K562 (cell line): ENCODE measurements at regions not wholly inside any gene's neighbourhood (a gene's known extent, or its start where the extent isn't known, plus 50 kb on each side); places are given as distances from the start of the nearest gene placed in this dataset.

ENCODE experiments used
- ATAC-seq: fragments of 200-7000 bp; cut with Tn5 transposase; 3 replicates; pipeline ENCODE4 v1.9.1; 2020; ENCODE audit warnings: moderate library complexity
- BruUV-seq: library from RNA; stranded (reverse); fragments of 400-500 nt; replicated peaks from 2 replicates; lab custom pipeline; 2021; lab: Mats Ljungman, UMichigan
- CTCF ChIA-PET: fragments of 300-600 bp; formaldehyde crosslinking; extraction: SDS; loops from one replicate; lab custom pipeline; 2021; ENCODE audit warnings: low intra/inter-chr PET ratio; lab: Yijun Ruan, JAX
- POLR2A ChIA-PET: fragments of 300-600, 350-650 bp; sonication (Branson Sonifier 250); formaldehyde crosslinking; extraction: SDS; loops from one replicate; lab custom pipeline; 2021; ENCODE audit warnings: antibody characterized with exemption, inconsistent platforms; lab: Yijun Ruan, JAX
- DNase-seq, 4 experiments: peaks; one replicate each; pipeline versions ENCODE4 v3.0.0 to v3.0.0-alpha.2; 2011 to 2018; ENCODE audit warnings: low spot score in 3 of 4, mixed read lengths in 3 of 4; ENCODE audit errors: extremely low read depth in 1 of 4
- FAIRE-seq: peaks from 2 replicates; lab custom pipeline; 2011; peaks lifted over from hg19 to GRCh38; lab: Jason Lieb, UNC
- H2AFZ ChIP-seq: 2 replicates; pipeline ENCODE4 v1.6.0; 2011; ENCODE audit warnings: low read depth, low read length, control low read depth, inconsistent platforms
- H3K27ac ChIP-seq: fragments of 200-600 bp; 3 replicates; pipeline ENCODE4 v1.8.0; 2011; ENCODE audit warnings: low read depth, mild to moderate bottlenecking, control low read depth, inconsistent platforms, low read length, moderate library complexity, mixed read lengths; ENCODE audit errors: extremely low read depth
- H3K27me3 ChIP-seq, 2 experiments: fragments of 300-600 bp in 1 of 2; 2 replicates in 1 of 2; 3 replicates in 1 of 2; pipeline versions ENCODE4 v1.6.0 to v1.8.0; 2011; ENCODE audit warnings: inconsistent platforms in 2 of 2, low read length in 2 of 2, mild to moderate bottlenecking in 1 of 2, mixed read lengths in 1 of 2, moderate library complexity in 1 of 2; ENCODE audit not compliant: control insufficient read depth in 2 of 2, insufficient read depth in 2 of 2
- H3K36me3 ChIP-seq: fragments of 300-600 bp; 3 replicates; pipeline ENCODE4 v1.8.0; 2011; ENCODE audit warnings: mild to moderate bottlenecking, low read length, inconsistent platforms; ENCODE audit not compliant: control insufficient read depth, insufficient read depth
- H3K4me1 ChIP-seq, 2 experiments: fragments of 200-600 bp in 1 of 2; replicated peaks in 1 of 2; 2 replicates in 1 of 2; 3 replicates in 1 of 2; pipeline versions ENCODE4 v1.5.1 to v1.8.0; 2011; ENCODE audit warnings: inconsistent platforms in 2 of 2, low read length in 2 of 2, mild to moderate bottlenecking in 1 of 2, mixed read lengths in 1 of 2, moderate library complexity in 1 of 2; ENCODE audit not compliant: control insufficient read depth in 2 of 2, insufficient read depth in 2 of 2
- H3K4me2 ChIP-seq: 2 replicates; pipeline ENCODE4 v1.6.1; 2011; ENCODE audit warnings: low read length, control low read depth, inconsistent platforms, mixed read lengths; ENCODE audit not compliant: insufficient read depth
- H3K4me3 ChIP-seq: fragments of 200-600 bp; sonication (generic), shearing (Covaris generic); 2 replicates; pipeline ENCODE4 v1.5.1; 2016; ENCODE audit warnings: control low read depth, inconsistent platforms
- H3K79me2 ChIP-seq: fragments of 200-600 bp; 3 replicates; pipeline ENCODE4 v1.8.0; 2011; ENCODE audit warnings: low read length, inconsistent platforms; ENCODE audit not compliant: control insufficient read depth, insufficient read depth
- H3K9ac ChIP-seq, 2 experiments: 2 replicates each; pipeline versions ENCODE4 v1.6.0 to v1.6.1; 2011; ENCODE audit warnings: low read depth in 2 of 2, low read length in 2 of 2, control low read depth in 1 of 2, inconsistent platforms in 1 of 2, mild to moderate bottlenecking in 1 of 2, mixed read lengths in 1 of 2; ENCODE audit not compliant: insufficient read depth in 1 of 2
- H3K9me1 ChIP-seq: one replicate; pipeline ENCODE4 v1.6.0; 2011; ENCODE audit warnings: inconsistent platforms, mild to moderate bottlenecking, low read length, moderate library complexity; ENCODE audit not compliant: control insufficient read depth, insufficient read depth
- H3K9me3 ChIP-seq: replicated peaks from 2 replicates; pipeline ENCODE4 v1.5.1; 2011; ENCODE audit warnings: low read depth, low read length, inconsistent platforms; ENCODE audit not compliant: control insufficient read depth, insufficient read depth
- H4K20me1 ChIP-seq: replicated peaks from 2 replicates; pipeline ENCODE4 v1.6.1; 2011; ENCODE audit warnings: low read length, inconsistent platforms, mixed read lengths; ENCODE audit not compliant: control insufficient read depth, insufficient read depth
- C11orf30 ChIP-seq: fragments of 450-650 bp; IDR thresholded peaks from 2 replicates; pipeline ENCODE4 v1.6.1; 2016; ENCODE audit warnings: low read depth, mild to moderate bottlenecking
- CTBP1 ChIP-seq: fragments of 450-650 bp; IDR thresholded peaks from 2 replicates; pipeline ENCODE4 v1.6.1; 2016; ENCODE audit warnings: borderline replicate concordance
- FOXM1 ChIP-seq, 2 experiments: fragments of 450-650 bp in 1 of 2; sonication (generic) in 1 of 2; formaldehyde crosslinking in 1 of 2; IDR thresholded peaks; 2 replicates each; pipeline versions ENCODE4 v1.6.1 to v1.9.0; 2017 to 2022; ENCODE audit warnings: low read depth in 2 of 2, mild to moderate bottlenecking in 2 of 2, missing genetic modification reagents in 1 of 2, moderate library complexity in 1 of 2
- GTF2E2 ChIP-seq: fragments of 200-800 bp; sonication (Bioruptor generic); IDR thresholded peaks from 2 replicates; pipeline ENCODE4 v1.6.1; 2016; ENCODE audit warnings: missing genetic modification characterization, missing compliant biosample characterization
- HNRNPLL ChIP-seq: fragments of 200-400 bp; formaldehyde crosslinking; IDR thresholded peaks from 2 replicates; pipeline ENCODE4 v1.6.1; 2017; ENCODE audit warnings: low read length, low read depth, mild to moderate bottlenecking; ENCODE audit not compliant: poor library complexity, severe bottlenecking
- HOXB6 ChIP-seq: fragments of 250-450 bp; sonication (Bioruptor Pico); IDR thresholded peaks from 2 replicates; pipeline ENCODE4 v1.5.1; 2022; ENCODE audit warnings: mild to moderate bottlenecking, borderline replicate concordance
- MAFK ChIP-seq: IDR thresholded peaks from 2 replicates; pipeline ENCODE4 v1.6.1; 2011; ENCODE audit warnings: low read length, improper control_type of control experiment
- NCOA1 ChIP-seq: fragments of 450-650 bp; IDR thresholded peaks from 2 replicates; pipeline ENCODE4 v1.6.1; 2016; ENCODE audit warnings: low read depth
- PRDM10 ChIP-seq: fragments of 450-650 bp; IDR thresholded peaks from 2 replicates; pipeline ENCODE4 v1.6.1; 2018; ENCODE audit not compliant: partially characterized antibody
- PTRF ChIP-seq: fragments of 450-650 bp; IDR thresholded peaks from 2 replicates; pipeline ENCODE4 v1.6.1; 2016; ENCODE audit warnings: mild to moderate bottlenecking, missing genetic modification characterization, missing compliant biosample characterization
- STAT5B ChIP-seq: fragments of 250-450 bp; sonication (Bioruptor Pico); IDR thresholded peaks from 2 replicates; pipeline ENCODE4 v1.8.0; 2021; ENCODE audit warnings: mild to moderate bottlenecking, inconsistent platforms
- THAP7 ChIP-seq: fragments of 250-450 bp; sonication (Bioruptor Pico); IDR thresholded peaks from 2 replicates; pipeline ENCODE4 v1.5.0; 2021
- ZNF217 ChIP-seq: sonication (generic); formaldehyde crosslinking; IDR thresholded peaks from 2 replicates; pipeline ENCODE4 v1.8.0; 2022; ENCODE audit warnings: mild to moderate bottlenecking, missing genetic modification reagents
- ZNF696 ChIP-seq: fragments of 250-450 bp; sonication (Bioruptor Pico); conservative IDR thresholded peaks from 2 replicates; pipeline ENCODE4 v1.4.0; 2020; ENCODE audit warnings: mild to moderate bottlenecking, moderate library complexity
- ZNF780A ChIP-seq: fragments of 250-450 bp; sonication (Bioruptor Pico); IDR thresholded peaks from 2 replicates; pipeline ENCODE4 v1.5.0; 2021; ENCODE audit warnings: mild to moderate bottlenecking
- in situ Hi-C: fragments of 300-500 bp; cut with MboI; formaldehyde crosslinking; loops from 4 replicates; pipeline ENCODE4 v1.15.0; 2018; ENCODE audit warnings: inconsistent platforms, mixed read lengths
- intact Hi-C: fragments of 100-400 bp; cut with micrococcal nuclease; formaldehyde crosslinking; loops from 2 replicates; pipeline ENCODE4 v1.14.2; 2022
- TF ChIP-seq, protein P1 (sequence below): fragments of 450-650 bp; IDR thresholded peaks from 2 replicates; pipeline ENCODE4 v1.6.1; 2016; ENCODE audit warnings: missing biosample characterization, missing genetic modification characterization

GRCh38 chr3:30964612-30965011 is 70.2 kb upstream of the GADL1 start:
- no peak overlapping the region for H3K4me2 ChIP-seq
- in situ Hi-C loops, result no loop called here
- H3K27ac ChIP-seq, result no peak overlapping the region
- H2AFZ ChIP-seq, result no peak overlapping the region
- no peaks in the 10 kb centered on the region for H3K4me1 ChIP-seq
- no peak for FAIRE-seq
- intact Hi-C loops, result no loop called here
- H3K36me3 ChIP-seq, result no peaks in the 10 kb centered on the region
- no peaks in the 10 kb centered on the region; the same call in 1 of the 2 replicates for H3K9me3 ChIP-seq
- TF ChIP-seq GTF2E2 (tag) (no peak), NCOA1 (no peak), PTRF (tag) (no peak), ZNF217 (no peak), ZNF780A (no peak), HNRNPLL (no peak), THAP7 (CRISPR knock-in tag) (no peak), CTBP1 (no peak), FOXM1 (IDR thresholded peaks at IDR 0.05; ENCODE audit: low read depth) (no peak), FOXM1 (CRISPR knock-in tag; IDR thresholded peaks at IDR 0.05; ENCODE audit: low read depth) (no peak), HOXB6 (CRISPR knock-in tag) (no peak), C11orf30 (no peak), STAT5B (CRISPR knock-in tag) (no peak), MAFK (no peak), ZNF696 (CRISPR knock-in tag) (no peak), PRDM10 (no peak)
- TF ChIP-seq, protein P1, sequence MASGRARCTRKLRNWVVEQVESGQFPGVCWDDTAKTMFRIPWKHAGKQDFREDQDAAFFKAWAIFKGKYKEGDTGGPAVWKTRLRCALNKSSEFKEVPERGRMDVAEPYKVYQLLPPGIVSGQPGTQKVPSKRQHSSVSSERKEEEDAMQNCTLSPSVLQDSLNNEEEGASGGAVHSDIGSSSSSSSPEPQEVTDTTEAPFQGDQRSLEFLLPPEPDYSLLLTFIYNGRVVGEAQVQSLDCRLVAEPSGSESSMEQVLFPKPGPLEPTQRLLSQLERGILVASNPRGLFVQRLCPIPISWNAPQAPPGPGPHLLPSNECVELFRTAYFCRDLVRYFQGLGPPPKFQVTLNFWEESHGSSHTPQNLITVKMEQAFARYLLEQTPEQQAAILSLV (tag), result no peak
- ChIA-PET POLR2A (interaction anchor here (0.7 kb wide), 1 partner anchor 284 kb away, joined by 3 read pairs; no protein-coding TSS in a partner anchor), CTCF (no interaction called here)
- no peak for DNase-seq
- no peaks in the 10 kb centered on the region for H3K9me1 ChIP-seq
- no peak for ATAC-seq
- no TSS peak for BruUV-seq
- no peak overlapping the region for H3K4me3 ChIP-seq
- H3K9ac ChIP-seq, result no peak overlapping the region
- H4K20me1 ChIP-seq, result no peaks in the 10 kb centered on the region
- no peaks in the 10 kb centered on the region for H3K79me2 ChIP-seq
- H3K27me3 ChIP-seq, result no peaks in the 10 kb centered on the region
